SK-N-SH (cell line): ENCODE measurements at regions not wholly inside any gene's neighbourhood (a gene's known extent, or its start where the extent isn't known, plus 50 kb on each side); places are given as distances from the start of the nearest gene placed in this dataset.

ENCODE experiments used
- CTCF ChIA-PET: fragments of 300-600, 350-600 bp; formaldehyde crosslinking; extraction: SDS; loops from one replicate; lab custom pipeline; 2021; lab: Yijun Ruan, JAX
- POLR2A ChIA-PET: fragments of 350-600 bp; sonication (Branson Sonifier 250); formaldehyde crosslinking; extraction: SDS; loops from one replicate; lab custom pipeline; 2020; ENCODE audit warnings: antibody characterized with exemption, inconsistent platforms; lab: Yijun Ruan, JAX
- DNase-seq: peaks from one replicate; pipeline ENCODE4 v3.0.0; 2012
- H2AFZ ChIP-seq: fragments of 200-600 bp; sonication (generic); 2 replicates; pipeline ENCODE4 v1.8.1; 2016; ENCODE audit warnings: antibody characterized with exemption, mild to moderate bottlenecking, low read depth
- H3F3A ChIP-seq: fragments of 200-600 bp; sonication (generic); replicated peaks from 2 replicates; pipeline ENCODE3; 2016; ENCODE audit warnings: antibody characterized with exemption, mild to moderate bottlenecking; ENCODE audit not compliant: insufficient read depth
- H3K27ac ChIP-seq, 2 experiments: fragments of 200-500 bp in 1 of 2; fragments of 200-600 bp in 1 of 2; sonication (Bioruptor generic) in 1 of 2; sonication (generic), shearing (Covaris generic) in 1 of 2; 2 replicates each; pipeline versions ENCODE4 v1.5.1 to v1.6.1; 2014 to 2016; ENCODE audit warnings: low read depth in 2 of 2, inconsistent platforms in 1 of 2, low read length in 1 of 2, mild to moderate bottlenecking in 1 of 2, mixed read lengths in 1 of 2
- H3K27me3 ChIP-seq: fragments of 200-600 bp; sonication (generic), shearing (Covaris generic); 2 replicates; pipeline ENCODE4 v1.6.1; 2016; ENCODE audit warnings: mixed run types; ENCODE audit not compliant: insufficient read depth
- H3K36me3 ChIP-seq, 2 experiments: fragments of 200-500 bp in 1 of 2; fragments of 200-600 bp in 1 of 2; sonication (Bioruptor generic) in 1 of 2; sonication (generic) in 1 of 2; replicated peaks in 1 of 2; 2 replicates each; pipeline versions ENCODE3 to v1.5.1; 2014 to 2016; ENCODE audit warnings: low read length in 1 of 2, mild to moderate bottlenecking in 1 of 2; ENCODE audit not compliant: insufficient read depth in 2 of 2, control insufficient read depth in 1 of 2
- H3K4me1 ChIP-seq, 2 experiments: fragments of 200-500 bp in 1 of 2; fragments of 200-600 bp in 1 of 2; sonication (Bioruptor generic) in 1 of 2; sonication (generic), shearing (Covaris generic) in 1 of 2; 2 replicates each; pipeline versions ENCODE4 v1.5.1 to v1.6.1; 2014 to 2016; ENCODE audit warnings: low read depth in 1 of 2, low read length in 1 of 2, mixed run types in 1 of 2; ENCODE audit not compliant: insufficient read depth in 2 of 2, control insufficient read depth in 1 of 2
- H3K4me2 ChIP-seq: fragments of 200-600 bp; sonication (generic), shearing (Covaris generic); 2 replicates; pipeline ENCODE4 v1.6.1; 2017; ENCODE audit warnings: mixed run types
- H3K4me3 ChIP-seq, 2 experiments: fragments of 200-500 bp in 1 of 2; fragments of 200-600 bp in 1 of 2; sonication (Bioruptor generic) in 1 of 2; sonication (generic), shearing (Covaris generic) in 1 of 2; 2 replicates each; pipeline versions ENCODE4 v1.5.1 to v1.8.1; 2014 to 2016; ENCODE audit warnings: low read depth in 2 of 2, inconsistent platforms in 1 of 2, low read length in 1 of 2, mild to moderate bottlenecking in 1 of 2, mixed read lengths in 1 of 2, moderate library complexity in 1 of 2
- H3K79me2 ChIP-seq: fragments of 200-600 bp; sonication (generic); 2 replicates; pipeline ENCODE4 v1.8.1; 2017; ENCODE audit warnings: mild to moderate bottlenecking; ENCODE audit not compliant: insufficient read depth
- H3K9ac ChIP-seq: fragments of 200-600 bp; sonication (generic); 2 replicates; pipeline ENCODE4 v1.6.1; 2017; ENCODE audit warnings: mixed run types
- H3K9me2 ChIP-seq: fragments of 200-600 bp; sonication (generic); 2 replicates; pipeline ENCODE4 v1.6.1; 2017; ENCODE audit warnings: mixed run types
- H3K9me3 ChIP-seq: fragments of 200-600 bp; sonication (generic); 2 replicates; pipeline ENCODE4 v1.6.1; 2017; ENCODE audit warnings: mixed run types, mild to moderate bottlenecking, moderate library complexity
- H4K20me1 ChIP-seq: fragments of 200-600 bp; sonication (generic); 2 replicates; pipeline ENCODE4 v1.6.1; 2017; ENCODE audit warnings: mild to moderate bottlenecking, mixed run types; ENCODE audit not compliant: insufficient read depth
- ELF1 ChIP-seq: IDR thresholded peaks from 2 replicates; pipeline ENCODE4 v1.4.0; 2012
- EP300 ChIP-seq, 2 experiments: IDR thresholded peaks; 2 replicates each; pipeline versions ENCODE4 v1.4.0 to v1.6.1; 2012; ENCODE audit warnings: borderline replicate concordance in 1 of 2, low read depth in 1 of 2, low read length in 1 of 2
- FOXJ3 ChIP-seq: sonication (generic); formaldehyde crosslinking; IDR thresholded peaks from 2 replicates; pipeline ENCODE4 v1.5.1; 2020; ENCODE audit warnings: mild to moderate bottlenecking, missing genetic modification reagents
- FOXM1 ChIP-seq: IDR thresholded peaks from 2 replicates; pipeline ENCODE4 v1.4.0; 2012; ENCODE audit warnings: low read depth, mild to moderate bottlenecking
- GABPA ChIP-seq: IDR thresholded peaks from 2 replicates; pipeline ENCODE4 v1.4.0; 2012; ENCODE audit warnings: low read depth, mild to moderate bottlenecking
- GATA2 ChIP-seq: sonication (generic); formaldehyde crosslinking; IDR thresholded peaks from 2 replicates; pipeline ENCODE4 v1.5.0; 2020; ENCODE audit warnings: mild to moderate bottlenecking, missing genetic modification reagents
- JUND ChIP-seq: IDR thresholded peaks from 2 replicates; pipeline ENCODE4 v1.4.0; 2012
- NFIC ChIP-seq: IDR thresholded peaks from 2 replicates; pipeline ENCODE4 v1.4.0; 2012; ENCODE audit warnings: borderline replicate concordance
- POLR2AphosphoS5 ChIP-seq: IDR thresholded peaks from 2 replicates; pipeline ENCODE4 v1.6.1; 2012; ENCODE audit warnings: low read depth, low read length
- RXRA ChIP-seq: IDR thresholded peaks from 2 replicates; pipeline ENCODE4 v1.4.0; 2012; ENCODE audit warnings: low read depth, mild to moderate bottlenecking, borderline replicate concordance
- SIN3A ChIP-seq: IDR thresholded peaks from 2 replicates; pipeline ENCODE4 v1.6.1; 2012; ENCODE audit warnings: low read depth, mild to moderate bottlenecking, low read length, moderate library complexity, borderline replicate concordance
- TAF1 ChIP-seq: IDR thresholded peaks from 2 replicates; pipeline ENCODE4 v1.6.1; 2012; ENCODE audit warnings: low read depth, mild to moderate bottlenecking, low read length, moderate library complexity, borderline replicate concordance
- YY1 ChIP-seq: IDR thresholded peaks from 2 replicates; pipeline ENCODE4 v1.4.0; 2012; ENCODE audit warnings: low read depth, mild to moderate bottlenecking
- WGBS: methylation state at CpG from one replicate; pipeline ENCODE4 v1.1.6; 2017; ENCODE audit warnings: low lambda C conversion rate; 5-methylcytosine and 5-hydroxymethylcytosine counted together
- TF ChIP-seq, protein P1 (sequence below): fragments of 200-600 bp; sonication (generic); IDR thresholded peaks from 2 replicates; pipeline ENCODE4 v1.6.1; 2017; ENCODE audit warnings: antibody characterized with exemption, mild to moderate bottlenecking, moderate library complexity
- TF ChIP-seq, protein P2 (sequence below): IDR thresholded peaks from 2 replicates; pipeline ENCODE4 v1.4.0; 2012; ENCODE audit warnings: low read depth
- TF ChIP-seq, protein P3 (sequence below): fragments of 150-350 bp; IDR thresholded peaks from 2 replicates; pipeline ENCODE4 v1.6.1; 2016; ENCODE audit warnings: mild to moderate bottlenecking, low read depth, low read length
- TF ChIP-seq, protein P4 (sequence below): IDR thresholded peaks from 2 replicates; pipeline ENCODE4; 2012

DNA sequence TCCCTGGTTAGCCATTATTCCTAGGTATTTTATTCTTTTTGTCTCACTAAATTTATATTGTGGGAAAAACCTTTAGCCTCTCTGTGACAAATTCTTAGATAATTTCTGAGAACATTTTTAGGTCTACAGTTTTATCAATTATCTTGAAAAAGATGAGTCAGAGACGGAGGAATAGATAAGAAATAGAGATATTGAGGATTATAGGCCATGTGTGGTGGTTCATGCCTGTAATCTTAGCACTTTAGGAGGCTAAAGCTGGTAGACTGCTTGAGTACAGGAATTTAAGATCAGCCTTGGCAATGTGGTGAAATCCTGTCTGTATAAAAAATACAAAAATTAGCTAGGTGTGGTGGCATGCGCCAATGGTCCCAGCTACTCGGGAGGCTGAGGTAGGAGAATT is 960.2 kb downstream of the SQOR start (continued):
- TF ChIP-seq, protein P1, sequence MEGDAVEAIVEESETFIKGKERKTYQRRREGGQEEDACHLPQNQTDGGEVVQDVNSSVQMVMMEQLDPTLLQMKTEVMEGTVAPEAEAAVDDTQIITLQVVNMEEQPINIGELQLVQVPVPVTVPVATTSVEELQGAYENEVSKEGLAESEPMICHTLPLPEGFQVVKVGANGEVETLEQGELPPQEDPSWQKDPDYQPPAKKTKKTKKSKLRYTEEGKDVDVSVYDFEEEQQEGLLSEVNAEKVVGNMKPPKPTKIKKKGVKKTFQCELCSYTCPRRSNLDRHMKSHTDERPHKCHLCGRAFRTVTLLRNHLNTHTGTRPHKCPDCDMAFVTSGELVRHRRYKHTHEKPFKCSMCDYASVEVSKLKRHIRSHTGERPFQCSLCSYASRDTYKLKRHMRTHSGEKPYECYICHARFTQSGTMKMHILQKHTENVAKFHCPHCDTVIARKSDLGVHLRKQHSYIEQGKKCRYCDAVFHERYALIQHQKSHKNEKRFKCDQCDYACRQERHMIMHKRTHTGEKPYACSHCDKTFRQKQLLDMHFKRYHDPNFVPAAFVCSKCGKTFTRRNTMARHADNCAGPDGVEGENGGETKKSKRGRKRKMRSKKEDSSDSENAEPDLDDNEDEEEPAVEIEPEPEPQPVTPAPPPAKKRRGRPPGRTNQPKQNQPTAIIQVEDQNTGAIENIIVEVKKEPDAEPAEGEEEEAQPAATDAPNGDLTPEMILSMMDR, result no peak

DNA sequence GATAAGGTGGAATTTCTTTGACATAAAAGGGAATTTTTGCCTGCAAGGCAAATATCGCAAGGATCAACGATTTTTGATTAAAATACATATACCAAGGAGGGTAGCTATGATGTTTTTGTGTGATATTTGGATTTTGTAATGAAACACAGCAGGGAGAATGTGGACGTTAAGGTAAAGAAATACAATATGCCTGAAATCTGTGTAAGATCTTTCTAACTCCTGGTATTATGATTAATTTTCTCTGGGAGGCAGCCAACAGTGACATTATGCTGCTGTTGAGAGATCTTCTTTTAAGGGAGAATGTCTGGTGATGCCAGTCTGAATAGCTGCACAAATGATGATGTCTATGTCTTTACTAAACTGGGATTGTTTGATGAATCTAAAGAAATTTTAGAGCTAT is 972.2 kb downstream of the SQOR start:
- Histone ChIP-seq H3K36me3 (no peaks in the 10 kb centered on the region), H3K9me3 (no peaks in the 10 kb centered on the region), H3K27me3 (no peaks in the 10 kb centered on the region), H3F3A (no peaks in the 10 kb centered on the region), H3K9me2 (no peaks in the 10 kb centered on the region), H3K9ac (no peak overlapping the region), H3K4me3 (no peak overlapping the region), H3K79me2 (no peaks in the 10 kb centered on the region), H3K27ac (no peak overlapping the region), H4K20me1 (no peaks in the 10 kb centered on the region), H2AFZ (no peak overlapping the region), H3K4me2 (no peak overlapping the region)
- peak; percentile 50 for DNase-seq
- POLR2A ChIA-PET, result no interaction called here
- WGBS, result 3% methylated on average over 3 of the region's 3 CpGs
- CTCF ChIA-PET, result interaction anchor here (1.5 kb wide), 1 partner anchor 25 kb away, joined by 3 read pairs; no protein-coding TSS in a partner anchor
- TF ChIP-seq, protein P2, sequence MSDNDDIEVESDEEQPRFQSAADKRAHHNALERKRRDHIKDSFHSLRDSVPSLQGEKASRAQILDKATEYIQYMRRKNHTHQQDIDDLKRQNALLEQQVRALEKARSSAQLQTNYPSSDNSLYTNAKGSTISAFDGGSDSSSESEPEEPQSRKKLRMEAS, result no peak
- TF ChIP-seq GATA2 (CRISPR knock-in tag), result peak; percentile 54
- TF ChIP-seq, protein P3, sequence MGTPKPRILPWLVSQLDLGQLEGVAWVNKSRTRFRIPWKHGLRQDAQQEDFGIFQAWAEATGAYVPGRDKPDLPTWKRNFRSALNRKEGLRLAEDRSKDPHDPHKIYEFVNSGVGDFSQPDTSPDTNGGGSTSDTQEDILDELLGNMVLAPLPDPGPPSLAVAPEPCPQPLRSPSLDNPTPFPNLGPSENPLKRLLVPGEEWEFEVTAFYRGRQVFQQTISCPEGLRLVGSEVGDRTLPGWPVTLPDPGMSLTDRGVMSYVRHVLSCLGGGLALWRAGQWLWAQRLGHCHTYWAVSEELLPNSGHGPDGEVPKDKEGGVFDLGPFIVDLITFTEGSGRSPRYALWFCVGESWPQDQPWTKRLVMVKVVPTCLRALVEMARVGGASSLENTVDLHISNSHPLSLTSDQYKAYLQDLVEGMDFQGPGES, result no peak
- no peak for TF ChIP-seq YY1
- TF ChIP-seq EP300 (IDR thresholded peaks at IDR 0.05; ENCODE audit: borderline replicate concordance in 1 of 2, low read depth in 1 of 2, low read length in 1 of 2), result no peak; a peak in 1 of 4 replicates
- TF ChIP-seq, all 33 proteins: peak for 1
- peaks cover 0 to 6% of the 10 kb centered on the region in 2 experiments; a peak in 2 of 4 replicates for H3K4me1 ChIP-seq

DNA sequence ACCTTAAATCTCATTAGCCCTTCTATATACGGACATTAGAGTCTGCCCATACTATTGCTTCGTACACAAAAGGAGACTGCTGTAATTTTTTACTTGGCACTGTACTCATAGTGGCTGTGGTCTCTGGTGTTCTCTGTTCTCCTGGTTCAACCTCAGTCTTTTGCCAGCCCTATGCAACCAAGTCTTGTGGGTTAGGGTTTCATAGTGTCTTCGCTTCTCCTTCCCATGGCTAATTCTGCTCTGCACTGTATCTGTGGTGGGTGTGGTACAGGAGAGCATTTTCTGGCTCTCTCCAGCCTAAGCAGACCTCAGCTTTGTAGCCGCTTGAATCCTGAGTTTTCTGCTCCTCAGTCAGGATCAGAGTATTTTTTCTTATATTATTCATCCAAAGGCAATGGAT is 981.2 kb downstream of the SQOR start:
- ChIA-PET CTCF (no interaction called here), POLR2A (no interaction called here)
- H3F3A ChIP-seq, result no peaks in the 10 kb centered on the region
- DNase-seq, result no peak
- no peaks in the 10 kb centered on the region for H3K79me2 ChIP-seq
- no peaks in the 10 kb centered on the region for H3K9me3 ChIP-seq
- H3K4me2 ChIP-seq, result no peak overlapping the region
- WGBS, result 45% methylated on average over 4 of the region's 4 CpGs
- H3K27me3 ChIP-seq, result no peaks in the 10 kb centered on the region
- H3K36me3 ChIP-seq, result no peaks in the 10 kb centered on the region
- no peaks in the 10 kb centered on the region for H4K20me1 ChIP-seq
- H2AFZ ChIP-seq, result no peak overlapping the region
- TF ChIP-seq, protein P4, sequence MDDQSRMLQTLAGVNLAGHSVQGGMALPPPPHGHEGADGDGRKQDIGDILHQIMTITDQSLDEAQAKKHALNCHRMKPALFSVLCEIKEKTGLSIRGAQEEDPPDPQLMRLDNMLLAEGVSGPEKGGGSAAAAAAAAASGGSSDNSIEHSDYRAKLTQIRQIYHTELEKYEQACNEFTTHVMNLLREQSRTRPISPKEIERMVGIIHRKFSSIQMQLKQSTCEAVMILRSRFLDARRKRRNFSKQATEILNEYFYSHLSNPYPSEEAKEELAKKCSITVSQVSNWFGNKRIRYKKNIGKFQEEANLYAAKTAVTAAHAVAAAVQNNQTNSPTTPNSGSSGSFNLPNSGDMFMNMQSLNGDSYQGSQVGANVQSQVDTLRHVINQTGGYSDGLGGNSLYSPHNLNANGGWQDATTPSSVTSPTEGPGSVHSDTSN, result no peak
- TF ChIP-seq, protein P3, result no peak
- no peak for TF ChIP-seq GABPA
- no peak for TF ChIP-seq FOXJ3 (CRISPR knock-in tag)
- TF ChIP-seq FOXM1, result no peak
- no peak for TF ChIP-seq POLR2AphosphoS5
- no peak for TF ChIP-seq SIN3A
- TF ChIP-seq NFIC, result no peak
- TF ChIP-seq ELF1, result no peak
- TF ChIP-seq, protein P1, result no peak
- TF ChIP-seq RXRA, result no peak
- TF ChIP-seq, protein P2, result no peak
- no peak for TF ChIP-seq JUND
- TF ChIP-seq TAF1, result no peak
- no peak overlapping the region for H3K27ac ChIP-seq
- H3K4me1 ChIP-seq, result no peaks in the 10 kb centered on the region
- H3K9me2 ChIP-seq, result no peaks in the 10 kb centered on the region
- H3K9ac ChIP-seq, result no peak overlapping the region
- no peak overlapping the region for H3K4me3 ChIP-seq
